HUDEP-2 (cell line): ENCODE measurements at regions not wholly inside any gene's neighbourhood (a gene's known extent, or its start where the extent isn't known, plus 50 kb on each side); places are given as distances from the start of the nearest gene placed in this dataset.
"Not testable (repeated sequence)": the region's sequence is repeated elsewhere in the genome, so short reads cannot be mapped to it uniquely, and the experiment has no call there.

Source experiments
- DNase-seq, 76 experiments: peaks; one replicate each; lab custom pipeline; 2025; ENCODE audit not compliant: unreplicated experiment in 76 of 76; lab: John Stamatoyannopoulos, UW

GRCh38 chr4:133600008-133600407 is 450.9 kb downstream of the PCDH10 start:
- no peak for DNase-seq

GRCh38 chr4:133598779-133599178 is 449.7 kb downstream of the PCDH10 start:
- DNase-seq: no peak

- no peak for DNase-seq
These were observed 448.2 kb downstream of the PCDH10 start for GRCh38 chr4:133597251-133597650.

GRCh38 chr4:133596459-133596858 is 447.4 kb downstream of the PCDH10 start:
- DNase-seq: peak in 1 of 76 experiments; percentile 1

- no peak for DNase-seq
These were observed 445.5 kb downstream of the PCDH10 start for GRCh38 chr4:133594390-133595207.

GRCh38 chr4:133593764-133594163 is 444.7 kb downstream of the PCDH10 start:
- DNase-seq: no peak

GRCh38 chr4:133592591-133592990 is 443.5 kb downstream of the PCDH10 start:
- DNase-seq: no peak

- no peak for DNase-seq
These were observed 443.0 kb downstream of the PCDH10 start for GRCh38 chr4:133592106-133592505.

- no peak for DNase-seq
These were observed 439.2 kb downstream of the PCDH10 start for GRCh38 chr4:133588306-133588705.

- no peak for DNase-seq
These were observed 436.2 kb downstream of the PCDH10 start for GRCh38 chr4:133585323-133585722.

GRCh38 chr4:133584714-133585113 is 435.6 kb downstream of the PCDH10 start:
- no peak for DNase-seq

GRCh38 chr4:133581996-133582619 is 433.0 kb downstream of the PCDH10 start:
- DNase-seq: no peak

GRCh38 chr4:133574248-133574647 is 425.2 kb downstream of the PCDH10 start:
- no peak for DNase-seq

GRCh38 chr4:133565379-133565778 is 416.3 kb downstream of the PCDH10 start:
- no peak for DNase-seq

GRCh38 chr4:133559987-133560386 is 410.9 kb downstream of the PCDH10 start:
- DNase-seq: no peak

GRCh38 chr4:133555671-133556070 is 406.6 kb downstream of the PCDH10 start:
- no peak for DNase-seq

GRCh38 chr4:133550436-133550835 is 401.3 kb downstream of the PCDH10 start:
- DNase-seq: no peak

GRCh38 chr4:133544097-133544496 is 395.0 kb downstream of the PCDH10 start:
- no peak for DNase-seq

GRCh38 chr4:133537780-133538281 is 388.7 kb downstream of the PCDH10 start:
- no peak for DNase-seq

GRCh38 chr4:133534224-133534623 is 385.1 kb downstream of the PCDH10 start:
- DNase-seq: not testable (repeated sequence)

- DNase-seq: no peak
These were observed 375.3 kb downstream of the PCDH10 start for GRCh38 chr4:133524369-133524768.

- DNase-seq: no peak
These were observed 364.8 kb downstream of the PCDH10 start for GRCh38 chr4:133513901-133514300.
